Heart left ventricle (tissue), 16 donors: ENCODE measurements at regions not wholly inside any gene's neighbourhood (a gene's known extent, or its start where the extent isn't known, plus 50 kb on each side); places are given as distances from the start of the nearest gene placed in this dataset.

Experiments used
- ATAC-seq, 4 donors: fragments of 200-7000 bp; cut with Tn5 transposase; one replicate each; pipeline ENCODE4 v1.9.1; 2020 to 2022; ENCODE audit warnings: moderate library complexity in 4 of 4, mild to moderate bottlenecking in 3 of 4, moderate number of reproducible peaks in 1 of 4
- DNase-seq, 5 donors: peaks; one replicate each; pipeline ENCODE4 v3.0.0-alpha.2; 2020
- H3K27ac ChIP-seq, 12 donors: fragments of 200-600 bp; sonication (generic) in 4 of 12; one replicate each; pipeline versions ENCODE4 v1.5.0 to v1.8.0; 2016 to 2022; ENCODE audit warnings: mild to moderate bottlenecking in 2 of 12
- H3K27me3 ChIP-seq, 9 donors: fragments of 200-600 bp; sonication (generic) in 2 of 9; one replicate each; pipeline versions ENCODE4 v1.5.1 to v1.8.0; 2016 to 2022; ENCODE audit warnings: mild to moderate bottlenecking in 3 of 9
- H3K36me3 ChIP-seq, 9 donors: fragments of 200-600 bp; sonication (generic) in 2 of 9; one replicate each; pipeline versions ENCODE4 v1.5.0 to v1.8.0; 2018 to 2022; ENCODE audit warnings: mild to moderate bottlenecking in 2 of 9
- H3K4me1 ChIP-seq, 12 donors: fragments of 200-600 bp; sonication (generic) in 4 of 12; one replicate each; pipeline versions ENCODE4 v1.5.0 to v1.8.0; 2016 to 2022; ENCODE audit warnings: mild to moderate bottlenecking in 3 of 12
- H3K4me3 ChIP-seq, 12 donors: fragments of 200-600 bp; sonication (generic) in 4 of 12; one replicate each; pipeline versions ENCODE4 v1.5.0 to v1.8.0; 2017 to 2022; ENCODE audit warnings: mild to moderate bottlenecking in 9 of 12, moderate library complexity in 4 of 12
- H3K9me3 ChIP-seq, 12 donors: fragments of 200-600 bp; sonication (generic) in 4 of 12; one replicate each; pipeline versions ENCODE4 v1.5.0 to v1.8.0; 2016 to 2022; ENCODE audit warnings: mild to moderate bottlenecking in 1 of 12
- CTCF ChIP-seq, 12 donors: fragments of 200-600 bp; sonication (generic) in 4 of 12; IDR thresholded peaks; one replicate each; pipeline versions ENCODE4 v1.5.0 to v1.8.0; 2018 to 2022; ENCODE audit warnings: antibody characterized with exemption in 12 of 12, mild to moderate bottlenecking in 5 of 12
- POLR2A ChIP-seq, 2 donors: fragments of 450-650 bp; IDR thresholded peaks; one replicate each; pipeline ENCODE4 v1.6.1; 2017; ENCODE audit warnings: antibody characterized with exemption in 2 of 2, mild to moderate bottlenecking in 2 of 2, moderate library complexity in 2 of 2
- WGBS, 4 donors: extraction: QIAGEN DNeasy Blood & Tissue Kit in 2 of 4; methylation state at CpG; one replicate each; pipeline versions ENCODE4 v1.1.5 to v1.1.7; 2013 to 2018; 5-methylcytosine and 5-hydroxymethylcytosine counted together
- intact Hi-C, 10 donors: fragments of 100-400 bp; cut with DNase I; formaldehyde crosslinking; loops; one replicate each; pipeline versions ENCODE4 v1.11.1 to v1.14.2; 2022
- donor health status: ischemic (EF 13 %, LVEDD 7.1; RV severe dilation, severe dysfunction).
- donor health status: healthy with polysubstance abuse.
- donor health status: DM: no; HTN: yes; CAD: no.
- donor health status: DM: no; HTN: no; CAD: no.
- donor health status: ischemic (EF 25% LVEDD 6.9; RV normal size, moderate dysfunction).
- donor health status: ischemic (EF 25% LVEDD 5.7; RV mildly dilated, moderate dysfunction).
- donor health status: healthy.
- donor health status: DM: yes; HTN: yes; CAD: no.
- donor health status: ischemic (EF 35%, LVEDD 5.7; RV mildly dilated, moderate dysfunction).
- donor health status: nonischemic (EF 11% LVEDD 7.7; RV severe dilation, severe dysfunction).
- donor health status: DM: yes; HTN: yes; CAD: no.
- donor health status: PGD.
- donor health status: ischemic (EF 29% LVEDD 5.4; RV normal size, mild dysfunction).
- donor health status: nonischemic (EF 23%, LVEDD 6.1; RV moderate dilation, normal function).

GRCh38 chr2:62643100-62643471, 62.4 kb upstream of the EHBP1 start:
- ATAC-seq, result no peak
- TF ChIP-seq CTCF (IDR thresholded peaks at IDR 0.05) (no peak), POLR2A (IDR thresholded peaks at IDR 0.05) (no peak)
- no peaks in the 10 kb centered on the region for H3K27me3 ChIP-seq
- intact Hi-C loops, result no loop called here
- WGBS, 4 donors, result 47 to 73% (median 53%) methylated on average over 4 of the region's 4 CpGs
- no peaks in the 10 kb centered on the region for H3K36me3 ChIP-seq
- no peak overlapping the region for H3K4me3 ChIP-seq
- H3K9me3 ChIP-seq, result peaks cover 0 to 8% (median 0%) of the 10 kb centered on the region in 12 donors
- H3K4me1 ChIP-seq, result peaks cover 0 to 9% (median 0%) of the 10 kb centered on the region in 12 donors
- no peak overlapping the region for H3K27ac ChIP-seq
- no peak for DNase-seq

- Histone ChIP-seq H3K4me3 (no peak overlapping the region), H3K27ac (peak overlapping the region in 1 of 12 donors; percentile 3), H3K4me1 (peaks cover 0 to 9% (median 0%) of the 10 kb centered on the region in 12 donors), H3K27me3 (no peaks in the 10 kb centered on the region), H3K36me3 (no peaks in the 10 kb centered on the region), H3K9me3 (peaks cover 0 to 10% (median 0%) of the 10 kb centered on the region in 12 donors)
- TF ChIP-seq CTCF (IDR thresholded peaks at IDR 0.05) (no peak), POLR2A (IDR thresholded peaks at IDR 0.05) (no peak)
- DNase-seq (no peak), ATAC-seq (no peak)
- intact Hi-C loops, result no loop called here
- 64 to 69% (median 67%) methylated on average over 2 of the region's 2 CpGs for WGBS, 4 donors
Measured at GRCh38 chr2:62642429-62643099, 62.9 kb upstream of the EHBP1 start.

GRCh38 chr2:62641936-62642335, 63.6 kb upstream of the EHBP1 start:
- Histone ChIP-seq H3K36me3 (no peaks in the 10 kb centered on the region), H3K4me1 (peaks cover 0 to 9% (median 0%) of the 10 kb centered on the region in 12 donors), H3K27ac (no peak overlapping the region), H3K9me3 (peaks cover 0 to 10% (median 0%) of the 10 kb centered on the region in 12 donors), H3K4me3 (no peak overlapping the region), H3K27me3 (no peaks in the 10 kb centered on the region)
- no peak for ATAC-seq
- no peak for DNase-seq
- TF ChIP-seq CTCF (IDR thresholded peaks at IDR 0.05) (no peak), POLR2A (IDR thresholded peaks at IDR 0.05) (no peak)
- 70 to 76% (median 72%) methylated on average over 4 of the region's 4 CpGs for WGBS, 4 donors
- intact Hi-C loops, result no loop called here

- TF ChIP-seq CTCF (IDR thresholded peaks at IDR 0.05), result no peak
- TF ChIP-seq POLR2A (IDR thresholded peaks at IDR 0.05), result no peak
- WGBS, 4 donors, result 69 to 85% (median 81%) methylated on average over 1 of the region's 1 CpG
- Histone ChIP-seq H3K27ac (peak overlapping the region in 1 of 12 donors; percentile 40), H3K27me3 (no peaks in the 10 kb centered on the region), H3K9me3 (peaks cover 0 to 10% (median 0%) of the 10 kb centered on the region in 12 donors), H3K36me3 (no peaks in the 10 kb centered on the region), H3K4me1 (peaks cover 0 to 9% (median 0%) of the 10 kb centered on the region in 12 donors), H3K4me3 (no peak overlapping the region)
- no peak for ATAC-seq
- intact Hi-C loops, result no loop called here
- no peak for DNase-seq
Measured at GRCh38 chr2:62641410-62641843, 64.1 kb upstream of the EHBP1 start.
